ENCODE measurements at regions not wholly inside any gene's neighbourhood (a gene's known extent, or its start where the extent isn't known, plus 50 kb on each side); places are given as distances from the start of the nearest gene placed in this dataset.

DNA sequence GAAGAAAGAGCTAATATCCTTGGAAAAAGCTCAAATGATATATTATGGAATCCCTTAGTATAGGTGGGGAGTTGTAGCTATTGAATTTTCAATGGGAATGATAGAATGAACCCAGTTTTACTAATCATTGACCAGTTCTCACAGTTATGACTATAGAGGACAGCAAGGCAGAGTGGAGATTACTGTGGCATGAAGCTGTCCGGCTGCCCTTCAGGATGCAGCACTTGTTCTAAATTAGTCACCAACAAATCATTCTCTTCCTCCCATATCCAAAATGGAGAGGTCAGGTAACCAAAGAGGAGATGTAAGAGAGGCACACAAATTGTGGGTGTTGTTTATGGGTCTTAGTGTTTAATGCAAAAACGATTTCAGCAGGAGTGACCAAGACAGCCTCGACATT is 1490.0 kb upstream of the MIR17HG start:
- TF ChIP-seq POLR2A (IDR thresholded peaks at IDR 0.05; ENCODE audit: low read length) (no peak), GATA1 (IDR thresholded peaks at IDR 0.05; ENCODE audit: low read depth, low read length) (no peak)

Measured in erythroblast (primary cell).